ENCODE measurements at regions not wholly inside any gene's neighbourhood (a gene's known extent, or its start where the extent isn't known, plus 50 kb on each side); places are given as distances from the start of the nearest gene placed in this dataset.

DNA sequence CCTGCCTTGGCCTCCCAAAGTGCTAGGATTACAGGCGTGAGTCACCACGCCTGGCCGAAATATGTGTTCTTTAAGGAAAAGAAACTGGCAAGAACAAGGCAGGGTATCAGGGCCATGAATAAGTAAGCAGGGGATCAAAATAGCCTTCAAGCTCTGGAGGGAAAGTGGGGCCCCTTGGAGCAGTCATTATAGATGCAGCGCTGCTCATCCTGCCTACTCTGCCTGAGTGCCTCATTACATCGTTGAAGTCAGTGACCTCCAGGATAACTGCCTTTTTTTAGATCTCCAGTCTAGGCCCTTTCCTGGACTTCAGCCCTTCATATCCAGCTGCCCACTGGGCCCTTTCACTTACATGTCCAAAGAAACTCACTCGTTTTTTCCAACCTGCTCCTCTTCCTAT lies 69.8 kb upstream of the PPM1B start:
- Mint-ChIP-seq H3K9me3 (ENCODE audit: low read depth) (no peaks in the 10 kb centered on the region), H3K27ac (ENCODE audit: unreplicated experiment) (no peak overlapping the region), H3K27me3 (ENCODE audit: low read depth) (no peaks in the 10 kb centered on the region), H3K36me3 (ENCODE audit: low read depth) (no peaks in the 10 kb centered on the region), H3K4me1 (ENCODE audit: low read depth) (peaks cover 10% of the 10 kb centered on the region), H3K4me3 (ENCODE audit: unreplicated experiment) (no peak overlapping the region)
- DNase-seq (ENCODE audit: low spot score) = no peak
- TF ChIP-seq, protein P1, sequence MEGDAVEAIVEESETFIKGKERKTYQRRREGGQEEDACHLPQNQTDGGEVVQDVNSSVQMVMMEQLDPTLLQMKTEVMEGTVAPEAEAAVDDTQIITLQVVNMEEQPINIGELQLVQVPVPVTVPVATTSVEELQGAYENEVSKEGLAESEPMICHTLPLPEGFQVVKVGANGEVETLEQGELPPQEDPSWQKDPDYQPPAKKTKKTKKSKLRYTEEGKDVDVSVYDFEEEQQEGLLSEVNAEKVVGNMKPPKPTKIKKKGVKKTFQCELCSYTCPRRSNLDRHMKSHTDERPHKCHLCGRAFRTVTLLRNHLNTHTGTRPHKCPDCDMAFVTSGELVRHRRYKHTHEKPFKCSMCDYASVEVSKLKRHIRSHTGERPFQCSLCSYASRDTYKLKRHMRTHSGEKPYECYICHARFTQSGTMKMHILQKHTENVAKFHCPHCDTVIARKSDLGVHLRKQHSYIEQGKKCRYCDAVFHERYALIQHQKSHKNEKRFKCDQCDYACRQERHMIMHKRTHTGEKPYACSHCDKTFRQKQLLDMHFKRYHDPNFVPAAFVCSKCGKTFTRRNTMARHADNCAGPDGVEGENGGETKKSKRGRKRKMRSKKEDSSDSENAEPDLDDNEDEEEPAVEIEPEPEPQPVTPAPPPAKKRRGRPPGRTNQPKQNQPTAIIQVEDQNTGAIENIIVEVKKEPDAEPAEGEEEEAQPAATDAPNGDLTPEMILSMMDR (IDR thresholded peaks at IDR 0.05) = no peak

DNA sequence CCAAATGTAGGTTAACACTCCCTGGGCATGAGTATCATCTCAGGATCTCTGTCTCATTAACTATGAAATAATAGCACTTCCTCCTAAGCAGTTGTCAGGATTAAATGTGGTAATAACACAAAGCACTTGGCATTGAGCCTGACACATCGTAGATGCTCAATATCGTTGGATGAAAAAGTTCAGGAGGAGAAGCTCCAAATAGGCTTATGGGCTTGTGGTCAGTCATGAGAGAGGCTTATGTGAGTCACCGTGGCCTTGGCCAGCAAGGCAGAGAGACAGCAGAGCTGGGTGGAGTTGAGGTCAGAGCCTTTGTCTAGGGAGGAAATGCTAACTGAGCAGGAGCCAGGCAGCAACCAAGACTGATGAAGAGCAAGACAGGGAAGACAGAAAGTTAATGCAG lies 68.3 kb upstream of the PPM1B start:
- H3K27ac Mint-ChIP-seq (ENCODE audit: unreplicated experiment) = peak overlapping the region; percentile 57
- DNase-seq (ENCODE audit: low spot score) = no peak
- no peak overlapping the region for H3K4me3 Mint-ChIP-seq (ENCODE audit: unreplicated experiment)
- H3K9me3 Mint-ChIP-seq (ENCODE audit: low read depth) = no peaks in the 10 kb centered on the region
- peaks cover 10% of the 10 kb centered on the region for H3K4me1 Mint-ChIP-seq (ENCODE audit: low read depth)
- H3K27me3 Mint-ChIP-seq (ENCODE audit: low read depth) = no peaks in the 10 kb centered on the region
- no peaks in the 10 kb centered on the region for H3K36me3 Mint-ChIP-seq (ENCODE audit: low read depth)
- TF ChIP-seq, protein P1 (IDR thresholded peaks at IDR 0.05) = no peak

DNA sequence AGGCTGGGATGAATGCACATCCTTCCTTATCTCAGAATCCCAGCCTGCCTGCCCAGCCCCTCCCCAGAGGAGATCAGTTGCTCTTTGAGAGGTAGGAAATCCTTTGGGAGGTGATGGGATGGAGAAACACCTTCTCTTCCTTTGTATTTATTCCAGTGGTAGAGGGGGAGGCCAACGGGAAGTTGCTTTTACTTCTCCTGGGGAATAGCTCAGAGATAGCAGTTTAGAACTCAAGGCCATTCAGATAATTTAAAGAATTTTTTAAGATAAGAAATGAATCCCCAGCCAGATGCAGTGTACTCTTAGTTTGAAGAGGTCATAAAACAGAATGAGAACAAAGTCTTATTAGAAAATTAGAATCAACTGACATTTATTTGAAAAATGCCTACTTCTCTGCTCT lies 67.4 kb upstream of the PPM1B start:
- DNase-seq (ENCODE audit: low spot score) = no peak

DNA sequence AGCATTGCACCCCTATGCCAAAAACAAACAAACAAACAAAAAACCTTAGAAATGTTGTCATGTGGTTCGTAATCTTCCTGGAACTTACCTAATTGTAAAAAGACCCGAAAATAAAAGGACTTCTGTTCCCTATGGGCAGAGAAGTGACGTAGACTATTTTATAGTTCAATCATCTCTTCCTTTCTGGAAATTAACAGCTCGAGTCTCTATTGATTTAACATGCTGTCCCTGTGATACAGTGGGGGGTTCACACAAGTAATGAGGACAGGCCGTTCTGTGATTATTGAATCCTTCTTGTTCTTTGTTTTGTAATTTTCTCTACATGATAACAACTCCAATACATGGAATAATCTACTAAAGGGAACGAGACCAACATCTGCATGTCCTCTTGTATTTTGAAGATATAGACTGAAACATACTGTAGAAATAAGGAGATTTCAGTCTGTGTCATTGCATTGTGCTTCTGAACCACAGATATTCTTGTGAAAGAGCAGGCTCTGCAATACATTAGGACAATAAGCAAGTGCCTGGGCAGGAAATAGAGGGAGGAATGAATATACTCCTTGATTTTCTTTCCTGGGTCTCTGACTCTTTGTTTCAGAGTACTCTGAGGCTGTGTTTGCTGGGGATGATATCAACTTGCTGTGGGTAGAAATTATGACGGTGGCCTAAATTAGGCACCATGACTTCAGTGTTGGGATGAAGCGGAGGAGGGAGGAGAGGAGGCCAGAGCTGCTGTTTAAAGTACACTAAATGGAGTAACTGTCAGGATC lies 65.7 kb upstream of the PPM1B start:
- Mint-ChIP-seq H3K27ac (ENCODE audit: unreplicated experiment) (no peak overlapping the region), H3K36me3 (ENCODE audit: low read depth) (no peaks in the 10 kb centered on the region), H3K27me3 (ENCODE audit: low read depth) (no peaks in the 10 kb centered on the region), H3K9me3 (ENCODE audit: low read depth) (no peaks in the 10 kb centered on the region), H3K4me3 (ENCODE audit: unreplicated experiment) (no peak overlapping the region), H3K4me1 (ENCODE audit: low read depth) (peaks cover 10% of the 10 kb centered on the region)
- DNase-seq (ENCODE audit: low spot score) = no peak
- TF ChIP-seq, protein P1 (IDR thresholded peaks at IDR 0.05) = no peak

More for the DNA sequence above, 67.4 kb upstream of the PPM1B start:
- Mint-ChIP-seq H3K27ac (ENCODE audit: unreplicated experiment) (no peak overlapping the region), H3K4me3 (ENCODE audit: unreplicated experiment) (no peak overlapping the region), H3K27me3 (ENCODE audit: low read depth) (no peaks in the 10 kb centered on the region), H3K9me3 (ENCODE audit: low read depth) (no peaks in the 10 kb centered on the region), H3K4me1 (ENCODE audit: low read depth) (peaks cover 10% of the 10 kb centered on the region), H3K36me3 (ENCODE audit: low read depth) (no peaks in the 10 kb centered on the region)
- TF ChIP-seq, protein P1 (IDR thresholded peaks at IDR 0.05) = no peak

DNA sequence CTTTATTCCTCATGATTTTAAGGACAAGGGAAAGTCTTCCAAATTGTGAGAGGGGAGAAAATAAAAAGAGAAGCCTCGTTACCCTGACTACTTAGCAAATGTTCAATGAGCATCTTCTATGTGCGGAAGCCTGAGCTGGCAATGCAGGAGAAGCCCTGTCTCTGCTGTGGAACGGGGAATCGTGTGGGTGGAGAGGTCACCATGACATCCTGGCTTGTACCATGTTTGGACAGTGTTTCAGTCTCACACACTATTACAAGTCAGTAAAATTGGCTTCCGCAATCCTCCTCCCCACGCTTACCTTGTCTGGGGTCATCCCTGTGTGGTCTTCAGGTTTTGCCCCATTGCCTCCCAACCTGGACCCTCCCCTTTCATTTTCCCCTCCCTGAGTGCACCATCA lies 65.0 kb upstream of the PPM1B start:
- Mint-ChIP-seq H3K27me3 (ENCODE audit: low read depth) (no peaks in the 10 kb centered on the region), H3K4me1 (ENCODE audit: low read depth) (peaks cover 10% of the 10 kb centered on the region), H3K36me3 (ENCODE audit: low read depth) (no peaks in the 10 kb centered on the region), H3K27ac (ENCODE audit: unreplicated experiment) (no peak overlapping the region), H3K4me3 (ENCODE audit: unreplicated experiment) (no peak overlapping the region), H3K9me3 (ENCODE audit: low read depth) (no peaks in the 10 kb centered on the region)
- TF ChIP-seq, protein P1 (IDR thresholded peaks at IDR 0.05) = no peak
- DNase-seq (ENCODE audit: low spot score) = no peak

All from chondrocyte (in vitro differentiated cells).